ENCODE measurements at regions not wholly inside any gene's neighbourhood (a gene's known extent, or its start where the extent isn't known, plus 50 kb on each side); places are given as distances from the start of the nearest gene placed in this dataset.

DNA sequence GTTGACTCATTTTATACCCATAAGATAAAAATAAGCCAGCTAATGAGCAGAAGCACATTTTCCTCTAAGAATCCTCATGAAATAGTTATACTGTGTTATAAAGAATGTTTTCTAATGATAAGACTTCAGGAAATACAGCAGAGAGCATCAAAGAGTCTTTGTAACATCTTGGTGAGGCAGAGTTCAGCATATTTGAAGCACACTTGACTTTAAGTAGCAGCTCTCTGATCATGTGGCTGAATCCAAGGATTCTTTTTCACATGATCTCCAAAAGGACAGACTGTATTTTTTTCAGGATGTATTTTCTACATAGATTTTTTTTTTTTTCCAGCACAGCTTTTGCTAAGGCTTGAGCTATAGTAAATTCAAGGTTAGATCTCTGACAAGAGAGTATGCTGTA, 195.1 kb downstream of the SI start:
- ChIA-PET POLR2A (no interaction called here), CTCF (interaction anchor here (0.7 to 1.2 kb wide), 2 partner anchors 9 to 250 kb away, joined by 3 read pairs; no protein-coding TSS in a partner anchor)
- H3K4me2 ChIP-seq, result no peak overlapping the region

More for the DNA sequence above, 195.1 kb downstream of the SI start:
- no peak for DNase-seq
- Histone ChIP-seq H3K9me3 (no peaks in the 10 kb centered on the region), H3F3A (replicated peaks; ENCODE audit: insufficient read depth) (no peaks in the 10 kb centered on the region), H3K4me3 (ENCODE audit: low read depth in 2 of 2, low read length in 1 of 2) (no peak overlapping the region), H4K20me1 (ENCODE audit: insufficient read depth) (no peaks in the 10 kb centered on the region), H3K9ac (no peak overlapping the region), H3K9me2 (no peaks in the 10 kb centered on the region), H2AFZ (ENCODE audit: low read depth) (no peak overlapping the region), H3K36me3 (replicated peaks in 1 of 2; ENCODE audit: control insufficient read depth in 1 of 2, insufficient read depth in 2 of 2, low read length in 1 of 2) (no peaks in the 10 kb centered on the region), H3K27me3 (ENCODE audit: insufficient read depth) (no peaks in the 10 kb centered on the region), H3K79me2 (ENCODE audit: insufficient read depth) (no peaks in the 10 kb centered on the region), H3K27ac (ENCODE audit: low read depth in 2 of 2, low read length in 1 of 2) (no peak overlapping the region), H3K4me1 (ENCODE audit: control insufficient read depth in 1 of 2, insufficient read depth in 2 of 2, low read depth in 1 of 2, low read length in 1 of 2) (no peaks in the 10 kb centered on the region)
- no peak for TF ChIP-seq FOXJ3 (CRISPR knock-in tag; IDR thresholded peaks at IDR 0.05)
- TF ChIP-seq, protein P1, sequence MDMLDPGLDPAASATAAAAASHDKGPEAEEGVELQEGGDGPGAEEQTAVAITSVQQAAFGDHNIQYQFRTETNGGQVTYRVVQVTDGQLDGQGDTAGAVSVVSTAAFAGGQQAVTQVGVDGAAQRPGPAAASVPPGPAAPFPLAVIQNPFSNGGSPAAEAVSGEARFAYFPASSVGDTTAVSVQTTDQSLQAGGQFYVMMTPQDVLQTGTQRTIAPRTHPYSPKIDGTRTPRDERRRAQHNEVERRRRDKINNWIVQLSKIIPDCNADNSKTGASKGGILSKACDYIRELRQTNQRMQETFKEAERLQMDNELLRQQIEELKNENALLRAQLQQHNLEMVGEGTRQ (IDR thresholded peaks at IDR 0.05; ENCODE audit: borderline replicate concordance, low read depth, low read length), result no peak
- TF ChIP-seq MEF2A (IDR thresholded peaks at IDR 0.05; ENCODE audit: borderline replicate concordance, low read depth), result no peak
- TF ChIP-seq SIN3A (IDR thresholded peaks at IDR 0.05; ENCODE audit: borderline replicate concordance, low read depth, low read length), result no peak
- no peak for TF ChIP-seq NRF1 (IDR thresholded peaks at IDR 0.05; ENCODE audit: low read depth, low read length)
- TF ChIP-seq, protein P2, sequence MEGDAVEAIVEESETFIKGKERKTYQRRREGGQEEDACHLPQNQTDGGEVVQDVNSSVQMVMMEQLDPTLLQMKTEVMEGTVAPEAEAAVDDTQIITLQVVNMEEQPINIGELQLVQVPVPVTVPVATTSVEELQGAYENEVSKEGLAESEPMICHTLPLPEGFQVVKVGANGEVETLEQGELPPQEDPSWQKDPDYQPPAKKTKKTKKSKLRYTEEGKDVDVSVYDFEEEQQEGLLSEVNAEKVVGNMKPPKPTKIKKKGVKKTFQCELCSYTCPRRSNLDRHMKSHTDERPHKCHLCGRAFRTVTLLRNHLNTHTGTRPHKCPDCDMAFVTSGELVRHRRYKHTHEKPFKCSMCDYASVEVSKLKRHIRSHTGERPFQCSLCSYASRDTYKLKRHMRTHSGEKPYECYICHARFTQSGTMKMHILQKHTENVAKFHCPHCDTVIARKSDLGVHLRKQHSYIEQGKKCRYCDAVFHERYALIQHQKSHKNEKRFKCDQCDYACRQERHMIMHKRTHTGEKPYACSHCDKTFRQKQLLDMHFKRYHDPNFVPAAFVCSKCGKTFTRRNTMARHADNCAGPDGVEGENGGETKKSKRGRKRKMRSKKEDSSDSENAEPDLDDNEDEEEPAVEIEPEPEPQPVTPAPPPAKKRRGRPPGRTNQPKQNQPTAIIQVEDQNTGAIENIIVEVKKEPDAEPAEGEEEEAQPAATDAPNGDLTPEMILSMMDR (IDR thresholded peaks at IDR 0.05), result no peak
- no peak for TF ChIP-seq RXRA (IDR thresholded peaks at IDR 0.05; ENCODE audit: borderline replicate concordance, low read depth)
- no peak for TF ChIP-seq JUND (IDR thresholded peaks at IDR 0.05)
- no peak for TF ChIP-seq EZH2phosphoT487 (IDR thresholded peaks at IDR 0.05; ENCODE audit: borderline replicate concordance, low read depth)
- no peak for TF ChIP-seq TAF1 (IDR thresholded peaks at IDR 0.05; ENCODE audit: borderline replicate concordance, low read depth, low read length)
- TF ChIP-seq NFIC (IDR thresholded peaks at IDR 0.05; ENCODE audit: borderline replicate concordance), result no peak
- TF ChIP-seq YY1 (IDR thresholded peaks at IDR 0.05; ENCODE audit: low read depth), result no peak
- no peak for TF ChIP-seq ELF1 (IDR thresholded peaks at IDR 0.05)
- TF ChIP-seq, protein P3, sequence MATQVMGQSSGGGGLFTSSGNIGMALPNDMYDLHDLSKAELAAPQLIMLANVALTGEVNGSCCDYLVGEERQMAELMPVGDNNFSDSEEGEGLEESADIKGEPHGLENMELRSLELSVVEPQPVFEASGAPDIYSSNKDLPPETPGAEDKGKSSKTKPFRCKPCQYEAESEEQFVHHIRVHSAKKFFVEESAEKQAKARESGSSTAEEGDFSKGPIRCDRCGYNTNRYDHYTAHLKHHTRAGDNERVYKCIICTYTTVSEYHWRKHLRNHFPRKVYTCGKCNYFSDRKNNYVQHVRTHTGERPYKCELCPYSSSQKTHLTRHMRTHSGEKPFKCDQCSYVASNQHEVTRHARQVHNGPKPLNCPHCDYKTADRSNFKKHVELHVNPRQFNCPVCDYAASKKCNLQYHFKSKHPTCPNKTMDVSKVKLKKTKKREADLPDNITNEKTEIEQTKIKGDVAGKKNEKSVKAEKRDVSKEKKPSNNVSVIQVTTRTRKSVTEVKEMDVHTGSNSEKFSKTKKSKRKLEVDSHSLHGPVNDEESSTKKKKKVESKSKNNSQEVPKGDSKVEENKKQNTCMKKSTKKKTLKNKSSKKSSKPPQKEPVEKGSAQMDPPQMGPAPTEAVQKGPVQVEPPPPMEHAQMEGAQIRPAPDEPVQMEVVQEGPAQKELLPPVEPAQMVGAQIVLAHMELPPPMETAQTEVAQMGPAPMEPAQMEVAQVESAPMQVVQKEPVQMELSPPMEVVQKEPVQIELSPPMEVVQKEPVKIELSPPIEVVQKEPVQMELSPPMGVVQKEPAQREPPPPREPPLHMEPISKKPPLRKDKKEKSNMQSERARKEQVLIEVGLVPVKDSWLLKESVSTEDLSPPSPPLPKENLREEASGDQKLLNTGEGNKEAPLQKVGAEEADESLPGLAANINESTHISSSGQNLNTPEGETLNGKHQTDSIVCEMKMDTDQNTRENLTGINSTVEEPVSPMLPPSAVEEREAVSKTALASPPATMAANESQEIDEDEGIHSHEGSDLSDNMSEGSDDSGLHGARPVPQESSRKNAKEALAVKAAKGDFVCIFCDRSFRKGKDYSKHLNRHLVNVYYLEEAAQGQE (IDR thresholded peaks at IDR 0.05; ENCODE audit: low read depth, low read length), result no peak
- no peak for TF ChIP-seq FOXM1 (IDR thresholded peaks at IDR 0.05; ENCODE audit: low read depth)
- TF ChIP-seq, protein P4, sequence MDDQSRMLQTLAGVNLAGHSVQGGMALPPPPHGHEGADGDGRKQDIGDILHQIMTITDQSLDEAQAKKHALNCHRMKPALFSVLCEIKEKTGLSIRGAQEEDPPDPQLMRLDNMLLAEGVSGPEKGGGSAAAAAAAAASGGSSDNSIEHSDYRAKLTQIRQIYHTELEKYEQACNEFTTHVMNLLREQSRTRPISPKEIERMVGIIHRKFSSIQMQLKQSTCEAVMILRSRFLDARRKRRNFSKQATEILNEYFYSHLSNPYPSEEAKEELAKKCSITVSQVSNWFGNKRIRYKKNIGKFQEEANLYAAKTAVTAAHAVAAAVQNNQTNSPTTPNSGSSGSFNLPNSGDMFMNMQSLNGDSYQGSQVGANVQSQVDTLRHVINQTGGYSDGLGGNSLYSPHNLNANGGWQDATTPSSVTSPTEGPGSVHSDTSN (IDR thresholded peaks at IDR 0.05), result no peak
- TF ChIP-seq RAD21 (IDR thresholded peaks at IDR 0.05; ENCODE audit: low read length), result no peak
- TF ChIP-seq TEAD4 (IDR thresholded peaks at IDR 0.05; ENCODE audit: borderline replicate concordance, insufficient read depth), result no peak

Measured in SK-N-SH (cell line).